ENCODE measurements at regions not wholly inside any gene's neighbourhood (a gene's known extent, or its start where the extent isn't known, plus 50 kb on each side); places are given as distances from the start of the nearest gene placed in this dataset.
"Not testable (repeated sequence)": the region's sequence is repeated elsewhere in the genome, so short reads cannot be mapped to it uniquely, and the experiment has no call there.

DNA sequence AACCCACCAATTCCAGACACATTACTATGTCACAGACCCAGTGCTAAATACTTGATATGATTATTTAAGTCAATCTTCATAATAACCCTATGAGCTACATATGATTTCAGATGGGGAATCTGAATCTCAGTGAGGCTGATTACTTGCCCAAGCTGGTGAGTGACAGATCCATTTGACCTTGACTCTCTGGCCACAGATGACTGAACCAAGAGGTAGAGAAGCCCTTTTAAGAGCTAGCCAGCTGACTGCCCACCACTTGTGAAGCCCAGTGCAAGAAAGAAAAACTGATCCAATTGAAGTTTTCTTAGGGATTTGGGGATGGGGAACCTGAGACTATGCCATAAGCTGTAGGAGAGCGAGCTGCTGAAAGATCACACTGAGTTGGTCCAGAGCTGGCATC is 124.7 kb upstream of the SPATA12 start:
- Histone ChIP-seq H3K36me3 (ENCODE audit: control insufficient read depth, insufficient read depth, low read length) (no peaks in the 10 kb centered on the region), H3K9me3 (ENCODE audit: control insufficient read depth, insufficient read depth, low read depth, low read length) (no peaks in the 10 kb centered on the region), H3K27ac (ENCODE audit: low read length) (no peak overlapping the region), H3K27me3 (ENCODE audit: control insufficient read depth, insufficient read depth, low read length) (no peaks in the 10 kb centered on the region), H3K4me3 (ENCODE audit: low read depth in 2 of 2, low read length in 2 of 2) (no peak overlapping the region), H3K4me1 (ENCODE audit: control insufficient read depth, insufficient read depth, low read length) (peaks cover 2% of the 10 kb centered on the region)
- ATAC-seq: no peak
- TF ChIP-seq, protein P1, sequence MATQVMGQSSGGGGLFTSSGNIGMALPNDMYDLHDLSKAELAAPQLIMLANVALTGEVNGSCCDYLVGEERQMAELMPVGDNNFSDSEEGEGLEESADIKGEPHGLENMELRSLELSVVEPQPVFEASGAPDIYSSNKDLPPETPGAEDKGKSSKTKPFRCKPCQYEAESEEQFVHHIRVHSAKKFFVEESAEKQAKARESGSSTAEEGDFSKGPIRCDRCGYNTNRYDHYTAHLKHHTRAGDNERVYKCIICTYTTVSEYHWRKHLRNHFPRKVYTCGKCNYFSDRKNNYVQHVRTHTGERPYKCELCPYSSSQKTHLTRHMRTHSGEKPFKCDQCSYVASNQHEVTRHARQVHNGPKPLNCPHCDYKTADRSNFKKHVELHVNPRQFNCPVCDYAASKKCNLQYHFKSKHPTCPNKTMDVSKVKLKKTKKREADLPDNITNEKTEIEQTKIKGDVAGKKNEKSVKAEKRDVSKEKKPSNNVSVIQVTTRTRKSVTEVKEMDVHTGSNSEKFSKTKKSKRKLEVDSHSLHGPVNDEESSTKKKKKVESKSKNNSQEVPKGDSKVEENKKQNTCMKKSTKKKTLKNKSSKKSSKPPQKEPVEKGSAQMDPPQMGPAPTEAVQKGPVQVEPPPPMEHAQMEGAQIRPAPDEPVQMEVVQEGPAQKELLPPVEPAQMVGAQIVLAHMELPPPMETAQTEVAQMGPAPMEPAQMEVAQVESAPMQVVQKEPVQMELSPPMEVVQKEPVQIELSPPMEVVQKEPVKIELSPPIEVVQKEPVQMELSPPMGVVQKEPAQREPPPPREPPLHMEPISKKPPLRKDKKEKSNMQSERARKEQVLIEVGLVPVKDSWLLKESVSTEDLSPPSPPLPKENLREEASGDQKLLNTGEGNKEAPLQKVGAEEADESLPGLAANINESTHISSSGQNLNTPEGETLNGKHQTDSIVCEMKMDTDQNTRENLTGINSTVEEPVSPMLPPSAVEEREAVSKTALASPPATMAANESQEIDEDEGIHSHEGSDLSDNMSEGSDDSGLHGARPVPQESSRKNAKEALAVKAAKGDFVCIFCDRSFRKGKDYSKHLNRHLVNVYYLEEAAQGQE (IDR thresholded peaks at IDR 0.05; ENCODE audit: insufficient read depth in 1 of 2, low read depth in 2 of 2, low read length in 1 of 2): no peak
- TF ChIP-seq POLR2AphosphoS5 (IDR thresholded peaks at IDR 0.05; ENCODE audit: low read depth, low read length) (no peak), SIN3A (IDR thresholded peaks at IDR 0.05; ENCODE audit: borderline replicate concordance, insufficient read depth, low read depth, low read length) (no peak), TCF7L2 (IDR thresholded peaks at IDR 0.05; ENCODE audit: low read depth, low read length) (no peak)
- TF ChIP-seq, protein P2, sequence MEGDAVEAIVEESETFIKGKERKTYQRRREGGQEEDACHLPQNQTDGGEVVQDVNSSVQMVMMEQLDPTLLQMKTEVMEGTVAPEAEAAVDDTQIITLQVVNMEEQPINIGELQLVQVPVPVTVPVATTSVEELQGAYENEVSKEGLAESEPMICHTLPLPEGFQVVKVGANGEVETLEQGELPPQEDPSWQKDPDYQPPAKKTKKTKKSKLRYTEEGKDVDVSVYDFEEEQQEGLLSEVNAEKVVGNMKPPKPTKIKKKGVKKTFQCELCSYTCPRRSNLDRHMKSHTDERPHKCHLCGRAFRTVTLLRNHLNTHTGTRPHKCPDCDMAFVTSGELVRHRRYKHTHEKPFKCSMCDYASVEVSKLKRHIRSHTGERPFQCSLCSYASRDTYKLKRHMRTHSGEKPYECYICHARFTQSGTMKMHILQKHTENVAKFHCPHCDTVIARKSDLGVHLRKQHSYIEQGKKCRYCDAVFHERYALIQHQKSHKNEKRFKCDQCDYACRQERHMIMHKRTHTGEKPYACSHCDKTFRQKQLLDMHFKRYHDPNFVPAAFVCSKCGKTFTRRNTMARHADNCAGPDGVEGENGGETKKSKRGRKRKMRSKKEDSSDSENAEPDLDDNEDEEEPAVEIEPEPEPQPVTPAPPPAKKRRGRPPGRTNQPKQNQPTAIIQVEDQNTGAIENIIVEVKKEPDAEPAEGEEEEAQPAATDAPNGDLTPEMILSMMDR (IDR thresholded peaks at IDR 0.05): no peak
- no peak for DNase-seq (ENCODE audit: low read depth, low spot score)
- intact Hi-C loops (cut with micrococcal nuclease; ENCODE audit: unreplicated experiment): no loop called here
- ChIA-PET CTCF (no interaction called here), POLR2A (interaction anchor here (0.9 kb wide), 1 partner anchor 18 kb away, joined by 3 read pairs; no protein-coding TSS in a partner anchor)
- in situ Hi-C loops (cut with HindIII; ENCODE audit: low pct_unique_long_range_greater_than_20kb, low sequenced_read_pairs): no loop called here
- BruUV-seq (replicated peaks): no TSS peak

DNA sequence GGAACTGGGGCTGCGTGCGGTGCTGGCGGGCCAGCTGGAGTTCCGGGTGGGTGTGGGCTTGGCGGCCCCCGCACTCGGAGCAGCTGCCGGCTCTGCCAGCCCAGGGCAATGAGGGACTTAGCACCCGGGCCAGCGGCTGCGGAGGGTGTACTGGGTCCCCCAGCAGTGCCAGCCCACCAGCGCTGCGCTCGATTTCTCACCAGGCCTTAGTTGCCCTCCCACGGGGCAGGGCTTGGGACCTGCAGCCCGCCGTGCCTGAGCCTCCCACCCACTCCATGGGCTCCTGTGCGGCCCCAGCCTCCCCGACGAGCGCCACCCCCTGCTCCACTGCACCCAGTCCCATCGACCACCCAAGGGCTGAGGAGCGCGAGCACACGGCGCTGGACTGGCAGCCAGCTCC is 126.0 kb upstream of the SPATA12 start:
- H3K4me3 ChIP-seq (ENCODE audit: low read depth in 2 of 2, low read length in 2 of 2); CTCF ChIA-PET; DNase-seq (ENCODE audit: low read depth, low spot score); H3K27ac ChIP-seq (ENCODE audit: low read length); ATAC-seq; intact Hi-C loops (cut with micrococcal nuclease; ENCODE audit: unreplicated experiment); BruUV-seq (replicated peaks); H3K4me1 ChIP-seq (ENCODE audit: control insufficient read depth, insufficient read depth, low read length); in situ Hi-C loops (cut with HindIII; ENCODE audit: low pct_unique_long_range_greater_than_20kb, low sequenced_read_pairs); POLR2A ChIA-PET; H3K9me3 ChIP-seq (ENCODE audit: control insufficient read depth, insufficient read depth, low read depth, low read length); H3K36me3 ChIP-seq (ENCODE audit: control insufficient read depth, insufficient read depth, low read length); H3K27me3 ChIP-seq (ENCODE audit: control insufficient read depth, insufficient read depth, low read length): not testable (repeated sequence)

DNA sequence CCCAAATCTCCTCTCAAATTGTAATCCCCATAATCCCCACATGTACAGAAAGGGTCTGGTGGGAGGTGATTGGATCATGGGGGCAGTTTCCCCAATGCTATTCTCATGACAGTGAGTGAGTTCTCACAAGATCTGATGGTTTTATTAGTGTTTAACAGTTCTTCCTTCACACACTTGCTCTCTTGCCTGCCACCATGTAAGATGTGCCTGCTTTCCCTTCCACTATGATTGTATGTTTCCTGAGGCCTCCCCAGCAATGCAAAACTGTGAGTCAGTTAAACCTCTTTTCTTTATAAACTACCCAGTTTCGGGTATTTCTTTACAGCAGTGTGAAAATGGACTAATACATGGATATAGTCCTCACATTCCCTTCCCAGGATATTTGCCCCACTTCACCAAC is 126.7 kb upstream of the SPATA12 start:
- ATAC-seq: no peak
- Histone ChIP-seq H3K4me1 (ENCODE audit: control insufficient read depth, insufficient read depth, low read length) (peaks cover 12% of the 10 kb centered on the region), H3K9me3 (ENCODE audit: control insufficient read depth, insufficient read depth, low read depth, low read length) (no peaks in the 10 kb centered on the region), H3K36me3 (ENCODE audit: control insufficient read depth, insufficient read depth, low read length) (no peaks in the 10 kb centered on the region), H3K27me3 (ENCODE audit: control insufficient read depth, insufficient read depth, low read length) (no peaks in the 10 kb centered on the region), H3K27ac (ENCODE audit: low read length) (no peak overlapping the region), H3K4me3 (ENCODE audit: low read depth in 2 of 2, low read length in 2 of 2) (no peak overlapping the region)
- CTCF ChIA-PET: no interaction called here
- no TSS peak for BruUV-seq (replicated peaks)
- TF ChIP-seq, protein P2 (IDR thresholded peaks at IDR 0.05): no peak
- TF ChIP-seq TCF7L2 (IDR thresholded peaks at IDR 0.05; ENCODE audit: low read depth, low read length): no peak
- TF ChIP-seq, protein P1 (IDR thresholded peaks at IDR 0.05; ENCODE audit: insufficient read depth in 1 of 2, low read depth in 2 of 2, low read length in 1 of 2): no peak
- TF ChIP-seq SIN3A (IDR thresholded peaks at IDR 0.05; ENCODE audit: borderline replicate concordance, insufficient read depth, low read depth, low read length): no peak
- no peak for TF ChIP-seq POLR2AphosphoS5 (IDR thresholded peaks at IDR 0.05; ENCODE audit: low read depth, low read length)
- intact Hi-C loops (cut with micrococcal nuclease; ENCODE audit: unreplicated experiment) (no loop called here), in situ Hi-C loops (cut with HindIII; ENCODE audit: low pct_unique_long_range_greater_than_20kb, low sequenced_read_pairs) (no loop called here)
- no peak for DNase-seq (ENCODE audit: low read depth, low spot score)
- POLR2A ChIA-PET: no interaction called here
